Heart right ventricle (tissue), 16 donors: ENCODE measurements at regions not wholly inside any gene's neighbourhood (a gene's known extent, or its start where the extent isn't known, plus 50 kb on each side); places are given as distances from the start of the nearest gene placed in this dataset.

ENCODE experiments used
- ATAC-seq, 8 donors: fragments of 200-7000 bp; cut with Tn5 transposase; one replicate each; pipeline ENCODE4 v1.9.1; 2020; ENCODE audit warnings: mild to moderate bottlenecking in 8 of 8, moderate library complexity in 8 of 8, moderate number of reproducible peaks in 1 of 8
- DNase-seq, 2 donors: peaks; one replicate each; pipeline ENCODE4 v3.0.0-alpha.2; 2020
- H3K27ac ChIP-seq, 10 donors: fragments of 200-600 bp; sonication (generic) in 2 of 10; one replicate each; pipeline versions ENCODE4 v1.5.0 to v1.8.0; 2020 to 2022; ENCODE audit warnings: mild to moderate bottlenecking in 3 of 10
- H3K27me3 ChIP-seq, 7 donors: fragments of 200-600 bp; one replicate each; pipeline ENCODE4 v1.8.0; 2021 to 2022; ENCODE audit warnings: mild to moderate bottlenecking in 2 of 7
- H3K36me3 ChIP-seq, 9 donors: fragments of 200-600 bp; sonication (generic) in 1 of 9; one replicate each; pipeline versions ENCODE4 v1.5.0 to v1.8.0; 2020 to 2022; ENCODE audit warnings: mild to moderate bottlenecking in 2 of 9
- H3K4me1 ChIP-seq, 9 donors: fragments of 200-600 bp; sonication (generic) in 1 of 9; one replicate each; pipeline versions ENCODE4 v1.5.0 to v1.8.0; 2020 to 2022; ENCODE audit warnings: mild to moderate bottlenecking in 4 of 9
- H3K4me3 ChIP-seq, 10 donors: fragments of 200-600 bp; sonication (generic) in 2 of 10; one replicate each; pipeline versions ENCODE4 v1.5.0 to v1.8.0; 2020 to 2022; ENCODE audit warnings: mild to moderate bottlenecking in 7 of 10, moderate library complexity in 2 of 10
- H3K9me3 ChIP-seq, 11 donors: fragments of 200-600 bp in 10 of 11; sonication (generic) in 2 of 11; one replicate each; pipeline versions ENCODE4 v1.5.0 to v1.8.0; 2013 to 2022; ENCODE audit warnings: mild to moderate bottlenecking in 2 of 11, control low read depth in 1 of 11, moderate library complexity in 1 of 11
- WGBS, 2 donors: extraction: QIAGEN DNeasy Blood & Tissue Kit; methylation state at CpG; one replicate each; pipeline ENCODE4 v1.1.7; 2013; ENCODE audit warnings: inconsistent platforms in 1 of 2; 5-methylcytosine and 5-hydroxymethylcytosine counted together
- intact Hi-C, 10 donors: fragments of 100-400 bp; cut with DNase I; formaldehyde crosslinking; loops; one replicate each; pipeline versions ENCODE4 v1.11.1 to v1.14.2; 2022
- TF ChIP-seq, protein P1 (sequence below), 9 donors: fragments of 200-600 bp; sonication (generic) in 2 of 9; IDR thresholded peaks; one replicate each; pipeline versions ENCODE4 v1.5.0 to v1.8.0; 2021 to 2022; ENCODE audit warnings: antibody characterized with exemption in 9 of 9, mild to moderate bottlenecking in 5 of 9, moderate library complexity in 1 of 9
- donor health status: Arrhythmogenic right ventricular cardiomyopathy.
- donor health status: ischemic (EF 13 %, LVEDD 7.1; RV severe dilation, severe dysfunction).
- donor health status: healthy with polysubstance abuse.
- donor health status: DM: no; HTN: yes; CAD: no.
- donor health status: DM: no; HTN: no; CAD: no.
- donor health status: ischemic (EF 25% LVEDD 6.9; RV normal size, moderate dysfunction).
- donor health status: ischemic (EF 25% LVEDD 5.7; RV mildly dilated, moderate dysfunction).
- donor health status: healthy.
- donor health status: DM: yes; HTN: yes; CAD: no.
- donor health status: Ischemic cardiomyopathy.
- donor health status: ischemic (EF 35%, LVEDD 5.7; RV mildly dilated, moderate dysfunction).
- donor health status: nonischemic (EF 11% LVEDD 7.7; RV severe dilation, severe dysfunction).
- donor health status: DM: yes; HTN: yes; CAD: no.
- donor health status: PGD.
- donor health status: ischemic (EF 29% LVEDD 5.4; RV normal size, mild dysfunction).
- donor health status: nonischemic (EF 23%, LVEDD 6.1; RV moderate dilation, normal function).

DNA sequence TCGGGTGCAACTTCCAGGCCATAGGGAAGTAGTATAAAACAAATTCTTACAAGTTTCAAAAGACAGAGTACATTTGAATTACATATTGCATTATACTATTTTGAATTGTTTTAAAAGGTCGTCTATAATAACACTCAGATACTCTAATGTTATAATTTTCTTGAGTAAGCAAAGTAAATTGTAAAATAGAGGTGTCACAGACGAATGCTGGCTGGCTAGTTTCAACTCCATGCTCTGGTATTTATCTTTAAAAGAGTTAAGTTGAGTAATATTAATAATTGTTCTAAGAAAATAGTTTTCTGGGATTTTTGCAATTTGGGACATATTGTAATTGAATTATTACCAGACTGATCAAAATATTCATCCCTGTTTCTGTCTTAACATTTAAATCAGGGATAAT, 764.9 kb downstream of the TECRL start:
- DNase-seq (no peak), ATAC-seq (no peak)
- intact Hi-C loops: no loop called here
- H3K27me3 ChIP-seq: no peaks in the 10 kb centered on the region
- WGBS, 2 donors: 63 to 74% methylated on average over 3 of the region's 3 CpGs
- H3K4me1 ChIP-seq: no peaks in the 10 kb centered on the region
- TF ChIP-seq, protein P1, sequence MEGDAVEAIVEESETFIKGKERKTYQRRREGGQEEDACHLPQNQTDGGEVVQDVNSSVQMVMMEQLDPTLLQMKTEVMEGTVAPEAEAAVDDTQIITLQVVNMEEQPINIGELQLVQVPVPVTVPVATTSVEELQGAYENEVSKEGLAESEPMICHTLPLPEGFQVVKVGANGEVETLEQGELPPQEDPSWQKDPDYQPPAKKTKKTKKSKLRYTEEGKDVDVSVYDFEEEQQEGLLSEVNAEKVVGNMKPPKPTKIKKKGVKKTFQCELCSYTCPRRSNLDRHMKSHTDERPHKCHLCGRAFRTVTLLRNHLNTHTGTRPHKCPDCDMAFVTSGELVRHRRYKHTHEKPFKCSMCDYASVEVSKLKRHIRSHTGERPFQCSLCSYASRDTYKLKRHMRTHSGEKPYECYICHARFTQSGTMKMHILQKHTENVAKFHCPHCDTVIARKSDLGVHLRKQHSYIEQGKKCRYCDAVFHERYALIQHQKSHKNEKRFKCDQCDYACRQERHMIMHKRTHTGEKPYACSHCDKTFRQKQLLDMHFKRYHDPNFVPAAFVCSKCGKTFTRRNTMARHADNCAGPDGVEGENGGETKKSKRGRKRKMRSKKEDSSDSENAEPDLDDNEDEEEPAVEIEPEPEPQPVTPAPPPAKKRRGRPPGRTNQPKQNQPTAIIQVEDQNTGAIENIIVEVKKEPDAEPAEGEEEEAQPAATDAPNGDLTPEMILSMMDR (IDR thresholded peaks at IDR 0.05): no peak
- H3K36me3 ChIP-seq: no peaks in the 10 kb centered on the region
- H3K27ac ChIP-seq: no peak overlapping the region
- H3K9me3 ChIP-seq: peaks cover 0 to 11% (median 0%) of the 10 kb centered on the region in 11 donors
- H3K4me3 ChIP-seq: no peak overlapping the region

- TF ChIP-seq, protein P1 (IDR thresholded peaks at IDR 0.05): no peak
- Histone ChIP-seq H3K4me3 (no peak overlapping the region), H3K4me1 (no peaks in the 10 kb centered on the region), H3K27ac (no peak overlapping the region), H3K27me3 (no peaks in the 10 kb centered on the region), H3K36me3 (no peaks in the 10 kb centered on the region), H3K9me3 (peaks cover 0 to 38% (median 0%) of the 10 kb centered on the region in 11 donors)
- ATAC-seq (no peak), DNase-seq (no peak)
- intact Hi-C loops: no loop called here
Observed at GRCh38 chr4:63637270-63637669, 772.0 kb downstream of the TECRL start.

DNA sequence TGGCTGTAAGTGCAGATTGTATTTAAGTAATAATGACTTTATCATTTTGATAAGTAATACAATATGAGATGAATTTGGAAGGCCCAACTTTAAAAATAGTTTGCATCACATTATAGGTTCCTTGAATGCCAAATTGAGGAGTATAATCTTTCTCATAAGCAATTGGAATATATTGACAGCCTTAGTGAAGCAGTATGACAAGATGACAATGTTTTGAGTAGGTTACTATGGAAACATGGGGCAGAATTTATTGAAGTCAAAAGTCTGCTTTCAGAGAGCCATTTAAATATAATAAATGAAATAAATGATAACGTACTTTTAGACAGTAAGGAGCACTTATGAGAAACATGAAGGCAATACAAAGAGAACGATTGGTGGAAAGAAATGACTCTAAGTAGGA, 776.4 kb downstream of the TECRL start:
- whole genome bisulfite sequencing, 2 donors: 82 to 83% methylated on average over 2 of the region's 2 CpGs
- no peak for ATAC-seq
- H3K4me3 ChIP-seq: no peak overlapping the region
- H3K27me3 ChIP-seq: no peaks in the 10 kb centered on the region
- TF ChIP-seq, protein P1 (IDR thresholded peaks at IDR 0.05): no peak
- peaks cover 0 to 40% (median 0%) of the 10 kb centered on the region in 11 donors for H3K9me3 ChIP-seq
- no peaks in the 10 kb centered on the region for H3K4me1 ChIP-seq
- no peak overlapping the region for H3K27ac ChIP-seq
- DNase-seq: no peak
- no peaks in the 10 kb centered on the region for H3K36me3 ChIP-seq
- intact Hi-C loops: no loop called here

GRCh38 chr4:63620271-63620670, 789.0 kb downstream of the TECRL start:
- TF ChIP-seq, protein P1 (IDR thresholded peaks at IDR 0.05): no peak
- Histone ChIP-seq H3K36me3 (no peaks in the 10 kb centered on the region), H3K4me1 (no peaks in the 10 kb centered on the region), H3K4me3 (no peak overlapping the region), H3K27me3 (no peaks in the 10 kb centered on the region), H3K9me3 (no peaks in the 10 kb centered on the region), H3K27ac (no peak overlapping the region)
- no peak for DNase-seq
- 2 to 11% methylated on average over 2 of the region's 2 CpGs for WGBS, 2 donors
- intact Hi-C loops: no loop called here
- no peak for ATAC-seq

- no peaks in the 10 kb centered on the region for H3K4me1 ChIP-seq
- H3K4me3 ChIP-seq: no peak overlapping the region
- H3K36me3 ChIP-seq: no peaks in the 10 kb centered on the region
- H3K9me3 ChIP-seq: no peaks in the 10 kb centered on the region
- intact Hi-C loops: no loop called here
- no peak overlapping the region for H3K27ac ChIP-seq
- H3K27me3 ChIP-seq: no peaks in the 10 kb centered on the region
- 27 to 32% methylated on average over 1 of the region's 1 CpG for WGBS, 2 donors
- DNase-seq: no peak
- ATAC-seq: no peak
- TF ChIP-seq, protein P1 (IDR thresholded peaks at IDR 0.05): no peak
Observed at GRCh38 chr4:63619771-63620170, 789.5 kb downstream of the TECRL start.
